ENCODE measurements at regions not wholly inside any gene's neighbourhood (a gene's known extent, or its start where the extent isn't known, plus 50 kb on each side); places are given as distances from the start of the nearest gene placed in this dataset.
"Not testable (repeated sequence)": the region's sequence is repeated elsewhere in the genome, so short reads cannot be mapped to it uniquely, and the experiment has no call there.

GRCh38 chr1:22196041-22196440, 53.1 kb upstream of the WNT4 start:
- in situ Hi-C loops (cut with MboI; ENCODE audit: low sequenced_read_pairs) = no loop called here

- in situ Hi-C loops (cut with MboI; ENCODE audit: low sequenced_read_pairs) = no loop called here
Observed at GRCh38 chr1:22196641-22197040, 53.7 kb upstream of the WNT4 start.

GRCh38 chr1:22197644-22198043, 54.7 kb upstream of the WNT4 start:
- in situ Hi-C loops (cut with MboI; ENCODE audit: low sequenced_read_pairs) = no loop called here

- in situ Hi-C loops (cut with MboI; ENCODE audit: low sequenced_read_pairs) = no loop called here
Observed at GRCh38 chr1:22201023-22201422, 58.1 kb upstream of the WNT4 start.

- in situ Hi-C loops (cut with MboI; ENCODE audit: low sequenced_read_pairs) = no loop called here
Observed at GRCh38 chr1:22203335-22203734, 60.4 kb upstream of the WNT4 start.

- in situ Hi-C loops (cut with MboI; ENCODE audit: low sequenced_read_pairs) = no loop called here
Observed at GRCh38 chr1:22204057-22204840, 61.4 kb upstream of the WNT4 start.

GRCh38 chr1:22204989-22205913, 62.4 kb upstream of the WNT4 start:
- in situ Hi-C loops (cut with MboI; ENCODE audit: low sequenced_read_pairs) = no loop called here

GRCh38 chr1:22206551-22207125, 63.7 kb upstream of the WNT4 start:
- in situ Hi-C loops (cut with MboI; ENCODE audit: low sequenced_read_pairs) = no loop called here

- in situ Hi-C loops (cut with MboI; ENCODE audit: low sequenced_read_pairs) = no loop called here
Observed at GRCh38 chr1:22207511-22208267, 64.8 kb upstream of the WNT4 start.

- in situ Hi-C loops (cut with MboI; ENCODE audit: low sequenced_read_pairs) = no loop called here
Observed at GRCh38 chr1:22208268-22208972, 65.5 kb upstream of the WNT4 start.

- in situ Hi-C loops (cut with MboI; ENCODE audit: low sequenced_read_pairs) = no loop called here
Observed at GRCh38 chr1:22208973-22209378, 66.1 kb upstream of the WNT4 start.

- in situ Hi-C loops (cut with MboI; ENCODE audit: low sequenced_read_pairs) = no loop called here
Observed at GRCh38 chr1:22210176-22210575, 67.3 kb upstream of the WNT4 start.

- in situ Hi-C loops (cut with MboI; ENCODE audit: low sequenced_read_pairs) = no loop called here
Observed at GRCh38 chr1:22210636-22211035, 67.7 kb upstream of the WNT4 start.

- in situ Hi-C loops (cut with MboI; ENCODE audit: low sequenced_read_pairs) = not testable (repeated sequence)
Observed at GRCh38 chr1:22211459-22211858, 68.6 kb upstream of the WNT4 start.

- in situ Hi-C loops (cut with MboI; ENCODE audit: low sequenced_read_pairs) = no loop called here
Observed at GRCh38 chr1:22212400-22213233, 69.7 kb upstream of the WNT4 start.

GRCh38 chr1:22216210-22216883, 73.5 kb upstream of the WNT4 start:
- in situ Hi-C loops (cut with MboI; ENCODE audit: low sequenced_read_pairs) = no loop called here

- in situ Hi-C loops (cut with MboI; ENCODE audit: low sequenced_read_pairs) = no loop called here
Observed at GRCh38 chr1:22216966-22217365, 74.1 kb upstream of the WNT4 start.

- in situ Hi-C loops (cut with MboI; ENCODE audit: low sequenced_read_pairs) = no loop called here
Observed at GRCh38 chr1:22217811-22218460, 75.0 kb upstream of the WNT4 start.

Data from HL-60/S4 (cell line).